ENCODE measurements at regions not wholly inside any gene's neighbourhood (a gene's known extent, or its start where the extent isn't known, plus 50 kb on each side); places are given as distances from the start of the nearest gene placed in this dataset.

GRCh38 chr6:33957131-33957891, 153.5 kb upstream of the MLN start:
- TF ChIP-seq CTCF (IDR thresholded peaks at IDR 0.05) (no peak), SMAD4 (CRISPR knock-in tag; IDR thresholded peaks at IDR 0.05) (no peak), E2F1 (CRISPR knock-in tag; IDR thresholded peaks at IDR 0.05) (no peak), SMAD3 (CRISPR knock-in tag; IDR thresholded peaks at IDR 0.05; ENCODE audit: borderline replicate concordance) (no peak)
